Fibroblast of pulmonary artery (primary cell): ENCODE measurements at regions not wholly inside any gene's neighbourhood (a gene's known extent, or its start where the extent isn't known, plus 50 kb on each side); places are given as distances from the start of the nearest gene placed in this dataset.
"Not testable (repeated sequence)": the region's sequence is repeated elsewhere in the genome, so short reads cannot be mapped to it uniquely, and the experiment has no call there.

Experiments used
- DNase-seq: peaks from one replicate; pipeline ENCODE4 v3.0.0-alpha.2; 2010; ENCODE audit warnings: low read depth
- H3K4me3 ChIP-seq: replicated peaks from 2 replicates; pipeline ENCODE4 v1.5.1; 2011; ENCODE audit warnings: low read depth, mild to moderate bottlenecking, control low read depth, low read length, moderate library complexity
- TF ChIP-seq, protein P1 (sequence below): IDR thresholded peaks from 2 replicates; pipeline ENCODE4 v1.5.1; 2011; ENCODE audit warnings: mild to moderate bottlenecking, control low read depth, low read length, inconsistent platforms; ENCODE audit errors: missing control alignments

DNA sequence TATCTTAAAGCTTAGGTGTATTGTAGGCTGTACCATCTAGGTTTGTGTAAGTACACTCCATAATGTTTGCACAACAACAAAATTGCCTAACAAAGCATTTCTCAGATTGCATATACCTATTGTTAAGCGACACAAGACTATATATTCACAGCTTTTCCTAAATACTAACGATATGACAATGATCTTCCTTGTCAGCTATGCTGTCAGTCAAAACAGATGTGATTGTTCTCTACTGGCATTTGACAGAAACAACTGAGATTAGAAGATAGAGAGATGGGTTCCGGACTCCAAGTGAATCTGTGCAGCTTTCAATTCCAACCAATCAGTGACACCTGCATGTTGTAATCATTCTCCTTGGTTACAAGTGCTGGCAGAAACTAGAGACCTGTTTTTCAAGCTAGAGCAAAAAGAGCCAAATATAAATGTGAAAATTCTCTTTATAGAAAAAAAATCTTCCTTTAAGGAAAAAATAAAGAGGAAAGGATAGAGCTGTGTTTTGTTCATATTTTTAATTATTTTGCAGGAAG is 1232.3 kb upstream of the SLC39A10 start:
- no peak overlapping the region for H3K4me3 ChIP-seq
- DNase-seq, result no peak
- TF ChIP-seq, protein P1, sequence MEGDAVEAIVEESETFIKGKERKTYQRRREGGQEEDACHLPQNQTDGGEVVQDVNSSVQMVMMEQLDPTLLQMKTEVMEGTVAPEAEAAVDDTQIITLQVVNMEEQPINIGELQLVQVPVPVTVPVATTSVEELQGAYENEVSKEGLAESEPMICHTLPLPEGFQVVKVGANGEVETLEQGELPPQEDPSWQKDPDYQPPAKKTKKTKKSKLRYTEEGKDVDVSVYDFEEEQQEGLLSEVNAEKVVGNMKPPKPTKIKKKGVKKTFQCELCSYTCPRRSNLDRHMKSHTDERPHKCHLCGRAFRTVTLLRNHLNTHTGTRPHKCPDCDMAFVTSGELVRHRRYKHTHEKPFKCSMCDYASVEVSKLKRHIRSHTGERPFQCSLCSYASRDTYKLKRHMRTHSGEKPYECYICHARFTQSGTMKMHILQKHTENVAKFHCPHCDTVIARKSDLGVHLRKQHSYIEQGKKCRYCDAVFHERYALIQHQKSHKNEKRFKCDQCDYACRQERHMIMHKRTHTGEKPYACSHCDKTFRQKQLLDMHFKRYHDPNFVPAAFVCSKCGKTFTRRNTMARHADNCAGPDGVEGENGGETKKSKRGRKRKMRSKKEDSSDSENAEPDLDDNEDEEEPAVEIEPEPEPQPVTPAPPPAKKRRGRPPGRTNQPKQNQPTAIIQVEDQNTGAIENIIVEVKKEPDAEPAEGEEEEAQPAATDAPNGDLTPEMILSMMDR, result no peak

DNA sequence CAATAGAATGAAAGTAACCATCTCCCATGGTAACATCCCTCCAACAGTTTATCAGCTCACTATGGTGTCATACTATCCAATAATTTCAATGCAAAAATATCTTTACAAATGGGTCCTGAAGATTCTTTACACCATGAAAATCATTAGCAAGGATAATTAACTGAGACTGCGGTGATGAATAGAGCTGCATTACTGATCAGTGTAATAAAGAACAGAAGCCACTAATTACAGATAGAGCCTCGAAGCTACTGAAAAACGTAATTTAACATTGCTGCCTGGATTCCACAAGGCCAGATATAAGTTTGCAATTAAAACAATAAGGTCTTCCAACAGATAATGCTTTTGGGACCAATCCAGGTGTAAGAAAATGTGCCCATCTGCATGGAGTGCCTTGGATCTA is 1245.8 kb upstream of the SLC39A10 start:
- no peak for DNase-seq
- no peak overlapping the region for H3K4me3 ChIP-seq
- TF ChIP-seq, protein P1, result no peak

DNA sequence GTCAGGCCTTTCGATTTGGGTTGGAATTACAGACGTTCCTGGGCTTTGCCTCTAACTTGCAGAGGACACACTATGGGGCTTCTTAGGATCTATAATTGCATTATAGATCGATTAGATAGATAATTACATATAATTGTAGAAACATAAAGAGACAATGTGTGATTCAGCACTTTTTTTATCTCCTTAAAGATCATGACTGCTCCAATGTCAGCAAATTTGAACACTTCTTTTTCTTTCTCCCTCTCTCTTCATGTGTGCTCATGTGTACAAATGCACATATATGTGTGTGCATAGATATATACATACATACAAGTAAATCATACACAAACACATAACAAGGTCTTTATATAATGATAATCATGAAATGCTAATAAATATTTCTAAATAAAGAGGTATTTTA is 1261.2 kb upstream of the SLC39A10 start:
- no peak overlapping the region for H3K4me3 ChIP-seq
- TF ChIP-seq, protein P1, result no peak
- DNase-seq, result no peak

DNA sequence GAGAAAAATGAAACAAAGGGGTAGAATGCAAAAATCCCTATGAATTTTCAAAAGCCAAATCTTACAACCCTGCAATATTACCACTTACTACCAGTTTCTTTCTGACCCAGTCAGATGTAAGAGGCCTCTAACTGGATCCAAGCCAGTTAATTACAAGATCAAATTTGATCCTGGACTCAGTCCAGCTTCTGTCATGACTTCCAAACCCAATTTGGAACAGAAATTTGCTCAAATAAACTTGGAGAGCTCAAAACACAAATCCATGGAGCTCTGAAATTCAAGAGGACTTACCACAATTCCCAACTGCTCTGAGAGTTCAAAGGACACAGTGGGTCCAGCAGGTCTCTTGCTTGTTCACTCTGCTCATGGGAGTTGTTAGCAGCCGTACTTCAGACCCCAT is 1271.7 kb upstream of the SLC39A10 start:
- DNase-seq, result no peak
- no peak overlapping the region for H3K4me3 ChIP-seq
- TF ChIP-seq, protein P1, result no peak

DNA sequence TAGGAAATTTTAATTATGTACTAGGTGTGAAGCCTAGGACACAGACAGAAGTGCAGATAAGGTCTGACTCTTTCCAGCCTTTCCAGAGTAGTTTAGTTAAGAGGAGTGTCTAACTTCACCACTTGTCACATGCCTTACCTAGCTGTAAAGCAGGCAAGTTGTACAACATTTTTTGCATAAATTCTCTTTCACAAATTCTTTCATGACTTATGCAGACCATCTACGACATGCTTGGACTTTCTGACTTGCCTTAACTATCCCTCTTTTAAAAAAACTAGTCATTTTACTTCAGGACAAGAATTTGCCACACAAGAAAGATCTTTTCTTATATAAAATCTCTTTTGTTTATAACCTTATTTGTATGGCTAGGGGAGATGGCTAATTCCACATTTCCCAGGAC is 1273.6 kb upstream of the SLC39A10 start:
- no peak overlapping the region for H3K4me3 ChIP-seq
- TF ChIP-seq, protein P1, result no peak
- peak; percentile 0 for DNase-seq

DNA sequence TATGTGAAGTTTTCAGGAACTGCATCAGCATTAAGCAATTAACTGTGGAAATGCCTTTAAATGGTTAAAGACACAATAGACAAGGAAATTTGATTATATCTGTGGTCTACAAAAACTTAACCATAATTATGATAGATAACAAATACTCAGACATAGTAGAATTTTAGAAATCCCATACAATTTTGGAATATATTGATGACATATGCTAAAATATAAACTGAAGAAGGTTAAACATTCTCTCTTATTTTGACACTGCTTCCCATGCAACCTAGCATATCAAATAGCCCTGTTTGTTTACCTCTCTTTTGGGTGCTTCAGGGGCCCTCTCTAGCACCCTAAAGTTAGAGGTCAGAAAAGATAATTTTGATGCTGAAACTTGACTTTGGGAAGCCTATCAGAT is 1274.8 kb upstream of the SLC39A10 start:
- DNase-seq, result no peak
- TF ChIP-seq, protein P1, result no peak
- H3K4me3 ChIP-seq, result no peak overlapping the region

DNA sequence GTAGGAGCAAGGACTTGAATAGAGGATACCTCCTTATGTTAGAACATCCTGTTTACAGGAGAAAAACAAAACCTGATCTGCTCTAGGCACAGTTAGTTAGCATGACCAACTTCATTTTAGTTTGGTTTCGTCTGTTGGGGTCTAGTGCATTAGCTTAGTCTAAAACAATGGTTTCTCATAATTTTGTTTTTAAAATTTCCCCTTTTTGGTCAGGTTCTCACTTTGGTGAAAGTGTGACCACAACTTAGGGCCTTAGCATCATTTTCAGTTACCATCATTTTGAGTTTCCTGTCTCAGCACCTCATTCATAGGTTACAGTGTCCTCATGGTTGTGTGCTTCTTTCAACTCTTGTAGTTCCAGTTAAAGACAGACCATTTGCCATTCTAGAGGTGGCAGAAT is 1277.0 kb upstream of the SLC39A10 start:
- H3K4me3 ChIP-seq, result no peak overlapping the region
- DNase-seq, result no peak
- TF ChIP-seq, protein P1, result no peak

DNA sequence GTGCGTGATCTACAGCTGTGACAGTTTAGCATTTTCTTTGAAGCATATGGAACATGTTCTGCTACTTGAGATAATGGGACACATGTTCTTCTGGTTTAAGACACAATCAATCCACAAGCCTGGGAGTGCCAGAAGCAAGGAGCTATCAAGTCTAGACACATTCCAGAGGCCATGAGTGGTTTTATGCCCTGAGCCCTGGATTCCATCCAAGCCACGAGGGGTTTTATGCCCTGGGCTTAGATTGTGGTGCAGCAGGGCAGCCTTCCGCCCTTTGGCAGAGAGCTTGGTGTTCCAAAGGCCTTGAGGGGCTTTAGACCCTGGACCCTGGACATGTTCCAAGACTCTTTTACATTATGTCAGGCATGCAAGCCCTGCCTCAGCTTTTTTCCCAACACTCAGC is 1289.6 kb upstream of the SLC39A10 start:
- DNase-seq, H3K4me3 ChIP-seq: not testable (repeated sequence)
